GM20000 (cell line): ENCODE measurements at regions not wholly inside any gene's neighbourhood (a gene's known extent, or its start where the extent isn't known, plus 50 kb on each side); places are given as distances from the start of the nearest gene placed in this dataset.

Experiments used
- DNase-seq: peaks from one replicate; pipeline ENCODE4 v3.0.0; 2012; ENCODE audit warnings: low spot score
- TF ChIP-seq, protein P1 (sequence below): IDR thresholded peaks from 2 replicates; pipeline ENCODE4 v1.5.1; 2012; ENCODE audit warnings: mild to moderate bottlenecking, control low read depth; ENCODE audit errors: extremely low read depth, missing control alignments

DNA sequence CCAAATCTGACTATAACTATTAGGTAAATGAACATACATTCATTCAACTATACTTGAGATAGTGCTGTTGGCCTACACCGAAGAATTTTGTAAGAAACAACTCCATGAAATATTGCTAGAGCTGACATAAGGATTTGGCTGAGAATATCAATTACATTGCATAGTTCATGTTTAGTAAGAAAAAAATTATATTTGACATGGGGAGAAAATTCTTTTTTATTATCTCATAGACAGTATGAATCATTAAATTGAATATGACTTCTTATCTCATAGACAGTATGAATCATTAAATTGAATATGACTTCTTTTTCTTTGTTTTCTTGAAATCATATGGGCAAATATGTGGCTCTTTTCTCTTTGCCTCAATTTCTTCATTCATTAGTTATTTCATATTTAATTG, 212.3 kb upstream of the HSF2 start:
- TF ChIP-seq, protein P1, sequence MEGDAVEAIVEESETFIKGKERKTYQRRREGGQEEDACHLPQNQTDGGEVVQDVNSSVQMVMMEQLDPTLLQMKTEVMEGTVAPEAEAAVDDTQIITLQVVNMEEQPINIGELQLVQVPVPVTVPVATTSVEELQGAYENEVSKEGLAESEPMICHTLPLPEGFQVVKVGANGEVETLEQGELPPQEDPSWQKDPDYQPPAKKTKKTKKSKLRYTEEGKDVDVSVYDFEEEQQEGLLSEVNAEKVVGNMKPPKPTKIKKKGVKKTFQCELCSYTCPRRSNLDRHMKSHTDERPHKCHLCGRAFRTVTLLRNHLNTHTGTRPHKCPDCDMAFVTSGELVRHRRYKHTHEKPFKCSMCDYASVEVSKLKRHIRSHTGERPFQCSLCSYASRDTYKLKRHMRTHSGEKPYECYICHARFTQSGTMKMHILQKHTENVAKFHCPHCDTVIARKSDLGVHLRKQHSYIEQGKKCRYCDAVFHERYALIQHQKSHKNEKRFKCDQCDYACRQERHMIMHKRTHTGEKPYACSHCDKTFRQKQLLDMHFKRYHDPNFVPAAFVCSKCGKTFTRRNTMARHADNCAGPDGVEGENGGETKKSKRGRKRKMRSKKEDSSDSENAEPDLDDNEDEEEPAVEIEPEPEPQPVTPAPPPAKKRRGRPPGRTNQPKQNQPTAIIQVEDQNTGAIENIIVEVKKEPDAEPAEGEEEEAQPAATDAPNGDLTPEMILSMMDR, result no peak
- no peak for DNase-seq

DNA sequence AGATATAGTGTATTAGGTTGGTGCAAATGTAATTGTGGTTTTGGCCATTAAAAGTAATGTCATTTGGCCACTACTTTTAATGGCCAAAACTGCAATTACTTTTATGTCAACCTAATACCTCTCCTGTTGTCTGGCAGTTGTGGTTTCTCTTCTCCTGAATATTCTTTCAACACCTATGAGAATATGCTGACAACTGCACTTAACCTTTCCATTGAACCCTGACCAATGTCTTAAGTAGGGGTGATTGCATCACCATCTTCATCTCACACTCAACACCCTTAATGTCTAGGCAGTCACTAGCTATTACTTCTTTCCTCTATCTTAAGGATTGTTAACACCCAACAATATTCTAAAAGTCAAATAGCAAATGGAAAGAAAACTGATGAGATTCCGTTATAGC, 200.5 kb upstream of the HSF2 start:
- TF ChIP-seq, protein P1, result no peak
- DNase-seq, result no peak

DNA sequence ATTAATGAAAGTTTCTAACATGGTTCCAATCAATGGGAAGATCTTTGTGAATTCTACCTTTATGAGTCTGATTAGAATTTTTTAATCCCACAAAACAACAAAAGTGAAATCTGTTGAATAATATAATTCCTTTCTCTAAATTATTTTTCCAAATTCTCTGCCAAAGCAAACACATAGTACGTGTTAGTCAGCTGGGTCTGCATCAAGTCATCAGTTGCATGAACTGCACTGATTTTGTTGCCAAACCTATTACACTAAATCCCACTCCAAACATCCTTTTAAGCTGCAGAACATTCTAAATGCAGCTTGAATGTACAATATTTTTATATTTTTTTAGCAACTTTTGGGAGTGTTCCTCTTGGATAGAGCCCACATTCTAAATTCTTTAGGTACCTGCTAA, 199.0 kb upstream of the HSF2 start:
- DNase-seq, result no peak
- TF ChIP-seq, protein P1, result no peak

DNA sequence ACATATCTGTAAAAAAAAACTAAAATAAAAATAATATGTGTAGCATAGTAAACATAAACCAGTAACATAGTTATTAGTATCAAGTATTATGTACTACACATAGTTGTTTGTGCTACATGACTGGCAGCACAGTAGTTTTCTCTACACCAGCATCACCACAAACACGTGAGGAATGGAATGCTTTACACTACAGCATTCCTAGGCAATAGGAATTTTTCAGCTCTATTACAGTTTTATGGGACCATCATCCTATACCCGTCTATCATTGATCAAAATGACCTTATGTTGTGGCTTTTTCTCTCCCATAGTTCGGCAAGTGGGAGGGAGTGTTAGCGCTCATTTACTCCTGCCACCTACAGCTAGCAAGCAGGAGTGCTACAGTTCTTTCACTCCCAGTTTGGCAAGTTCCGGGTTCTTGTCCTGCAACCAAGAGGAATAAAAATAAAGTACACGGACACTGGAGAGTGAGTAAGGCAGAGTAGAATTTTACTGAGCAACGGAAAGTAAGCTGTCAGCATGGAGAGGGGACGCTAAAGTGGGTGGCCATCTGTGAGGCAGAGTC, 196.8 kb upstream of the HSF2 start:
- TF ChIP-seq, protein P1, result no peak
- DNase-seq, result no peak

DNA sequence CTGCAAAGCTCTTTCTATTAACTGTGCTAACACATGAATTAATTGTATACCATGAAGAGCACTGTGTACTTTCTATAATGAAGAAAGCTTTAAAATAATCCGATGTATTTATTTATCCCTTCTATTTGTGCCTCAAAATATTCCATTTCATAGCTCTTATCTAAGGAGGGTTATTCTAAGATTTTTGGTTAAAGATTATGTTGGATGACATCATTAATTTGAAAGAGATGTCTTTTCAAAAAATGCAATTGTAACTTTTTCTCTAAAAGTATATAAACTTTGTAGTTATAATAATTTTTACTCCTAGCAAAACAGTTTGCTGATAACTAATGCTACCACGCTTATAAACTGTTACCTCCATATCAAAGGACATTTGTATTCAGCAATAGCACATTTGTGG, 192.4 kb upstream of the HSF2 start:
- no peak for DNase-seq
- TF ChIP-seq, protein P1, result no peak

DNA sequence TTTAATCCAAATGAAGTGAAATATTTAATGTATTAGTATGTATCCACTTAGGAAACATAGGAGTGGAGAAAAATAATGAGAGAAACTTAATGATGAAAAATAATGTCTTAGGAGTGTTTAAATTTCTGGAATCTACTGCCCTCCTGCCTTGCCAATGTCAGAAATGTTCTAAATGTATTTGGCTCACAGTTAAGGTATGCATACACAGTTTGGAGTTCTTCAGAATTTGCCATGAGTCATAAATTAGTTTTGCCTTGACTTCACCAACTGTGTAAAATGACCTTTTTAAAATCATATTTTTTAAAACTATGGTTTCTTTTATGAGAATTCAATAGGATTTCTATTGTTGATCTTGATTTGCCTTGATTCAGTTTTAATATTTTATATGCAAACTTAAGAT, 191.7 kb upstream of the HSF2 start:
- TF ChIP-seq, protein P1, result no peak
- DNase-seq, result no peak

DNA sequence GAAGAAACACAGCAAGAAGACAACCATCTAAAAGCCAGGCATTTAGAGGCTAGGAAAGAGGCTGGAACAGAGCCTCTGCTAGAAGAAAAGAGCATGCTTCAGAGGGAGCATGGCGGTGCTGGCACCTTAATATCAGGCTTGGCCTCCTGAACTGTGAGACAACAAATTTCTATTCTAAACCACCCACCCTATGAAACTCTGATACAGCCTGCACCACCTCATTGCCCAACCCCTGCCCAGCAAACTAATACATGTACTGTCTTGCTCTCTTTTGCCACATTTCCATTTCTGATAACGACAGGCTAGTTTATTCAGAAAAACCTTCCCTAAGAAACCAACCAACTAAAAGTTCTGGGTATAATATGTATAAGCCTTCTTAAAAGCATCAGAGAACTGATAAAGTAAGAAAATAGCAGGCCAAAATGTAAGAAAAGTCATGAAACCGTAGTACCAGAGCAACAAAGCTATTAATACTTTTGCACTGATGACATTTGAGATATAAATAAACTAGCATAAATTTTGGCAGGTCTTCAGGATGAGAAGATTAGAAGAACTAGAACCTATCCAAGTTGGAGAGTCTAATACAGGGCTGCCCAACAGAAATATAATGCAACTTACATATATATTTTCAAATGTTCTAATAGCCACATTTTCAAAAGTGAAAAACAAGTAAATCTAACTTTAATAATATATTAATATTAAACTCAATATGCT, 184.7 kb upstream of the HSF2 start:
- TF ChIP-seq, protein P1, result no peak
- DNase-seq, result no peak
